Sciatic nerve (tissue), 2 donors: ENCODE measurements at regions not wholly inside any gene's neighbourhood (a gene's known extent, or its start where the extent isn't known, plus 50 kb on each side); places are given as distances from the start of the nearest gene placed in this dataset.

Experiments
- ATAC-seq: fragments of 200-7000 bp; cut with Tn5 transposase; one replicate; pipeline ENCODE4 v1.9.1; 2020; ENCODE audit warnings: mild to moderate bottlenecking, moderate library complexity
- DNase-seq: peaks from one replicate; pipeline ENCODE4 v3.0.0-alpha.2; 2020; ENCODE audit warnings: low spot score
- intact Hi-C: fragments of 100-400 bp; cut with DNase I; formaldehyde crosslinking; loops from one replicate; pipeline ENCODE4 v1.14.2; 2022
- donor health status: DM: no; HTN: no; CAD: no.
- donor health status: DM: no; HTN: no; CAD: no.

GRCh38 chr6:106918115-106918514, 56.4 kb downstream of the CD24 start:
- no peak for ATAC-seq
- intact Hi-C loops: no loop called here

GRCh38 chr6:106916891-106917290, 57.6 kb downstream of the CD24 start:
- ATAC-seq (no peak), DNase-seq (no peak)
- intact Hi-C loops: no loop called here

More at GRCh38 chr6:106918115-106918514, 56.4 kb downstream of the CD24 start:
- DNase-seq: no peak

GRCh38 chr6:106913676-106914280, 60.8 kb downstream of the CD24 start:
- DNase-seq (no peak), ATAC-seq (no peak)

GRCh38 chr6:106913111-106913510, 61.4 kb downstream of the CD24 start:
- ATAC-seq: no peak
- intact Hi-C loops: no loop called here
- no peak for DNase-seq

More at GRCh38 chr6:106913676-106914280, 60.8 kb downstream of the CD24 start:
- intact Hi-C loops: no loop called here

GRCh38 chr6:106912091-106912490, 62.4 kb downstream of the CD24 start:
- ATAC-seq (no peak), DNase-seq (no peak)
- intact Hi-C loops: no loop called here

- intact Hi-C loops: no loop called here
These were observed 63.3 kb downstream of the CD24 start for GRCh38 chr6:106910999-106911949.

GRCh38 chr6:106908386-106908840, 66.1 kb downstream of the CD24 start:
- intact Hi-C loops: no loop called here
- ATAC-seq: no peak

More at GRCh38 chr6:106910999-106911949, 63.3 kb downstream of the CD24 start:
- DNase-seq (no peak), ATAC-seq (no peak)

GRCh38 chr6:106907754-106908153, 66.8 kb downstream of the CD24 start:
- intact Hi-C loops: no loop called here
- ATAC-seq: no peak
- DNase-seq: no peak

More at GRCh38 chr6:106908386-106908840, 66.1 kb downstream of the CD24 start:
- no peak for DNase-seq

GRCh38 chr6:106906232-106906631, 68.3 kb downstream of the CD24 start:
- DNase-seq: no peak
- ATAC-seq: no peak
- intact Hi-C loops: no loop called here

GRCh38 chr6:106903299-106903698, 71.2 kb downstream of the CD24 start:
- ATAC-seq (no peak), DNase-seq (no peak)
- intact Hi-C loops: no loop called here

GRCh38 chr6:106901062-106901461, 73.5 kb downstream of the CD24 start:
- intact Hi-C loops: no loop called here
- no peak for ATAC-seq
- no peak for DNase-seq

- ATAC-seq (no peak), DNase-seq (no peak)
- intact Hi-C loops: no loop called here
These were observed 74.8 kb downstream of the CD24 start for GRCh38 chr6:106899697-106900096.

GRCh38 chr6:106897580-106897979, 76.9 kb downstream of the CD24 start:
- ATAC-seq (no peak), DNase-seq (no peak)
- intact Hi-C loops: no loop called here

GRCh38 chr6:106895703-106896040, 78.9 kb downstream of the CD24 start:
- DNase-seq (no peak), ATAC-seq (no peak)
- intact Hi-C loops: no loop called here

- DNase-seq (no peak), ATAC-seq (no peak)
- intact Hi-C loops: no loop called here
These were observed 79.4 kb downstream of the CD24 start for GRCh38 chr6:106894978-106895702.

GRCh38 chr6:106892186-106892585, 82.3 kb downstream of the CD24 start:
- DNase-seq (no peak), ATAC-seq (no peak)
- intact Hi-C loops: no loop called here

GRCh38 chr6:106890447-106890846, 84.1 kb downstream of the CD24 start:
- ATAC-seq (no peak), DNase-seq (no peak)
- intact Hi-C loops: no loop called here

- intact Hi-C loops: no loop called here
- ATAC-seq: no peak
These were observed 84.8 kb downstream of the CD24 start for GRCh38 chr6:106889692-106890091.

GRCh38 chr6:106886922-106887797, 87.4 kb downstream of the CD24 start:
- intact Hi-C loops: no loop called here
- no peak for ATAC-seq
- no peak for DNase-seq

More at GRCh38 chr6:106889692-106890091, 84.8 kb downstream of the CD24 start:
- no peak for DNase-seq
